HFFc6 (cell line): ENCODE measurements at regions not wholly inside any gene's neighbourhood (a gene's known extent, or its start where the extent isn't known, plus 50 kb on each side); places are given as distances from the start of the nearest gene placed in this dataset.

Experiments
- DNase-seq: peaks from one replicate; pipeline ENCODE4 v3.0.0-alpha.2; 2018
- H3K27ac Mint-ChIP-seq: 2 replicates; pipeline ENCODE4 v1.8.0; 2020; ENCODE audit warnings: mild to moderate bottlenecking, mixed read lengths
- H3K27me3 Mint-ChIP-seq: 2 replicates; pipeline ENCODE4 v1.8.0; 2021; ENCODE audit warnings: mild to moderate bottlenecking, moderate library complexity, mixed read lengths; ENCODE audit not compliant: insufficient read depth
- H3K36me3 Mint-ChIP-seq: 2 replicates; pipeline ENCODE4 v1.8.0; 2021; ENCODE audit warnings: low read depth, mixed read lengths
- H3K4me1 Mint-ChIP-seq: 2 replicates; pipeline ENCODE4 v1.8.0; 2020; ENCODE audit warnings: low read depth, mixed read lengths
- H3K4me3 Mint-ChIP-seq: 2 replicates; pipeline ENCODE4 v1.8.0; 2020; ENCODE audit warnings: mild to moderate bottlenecking, moderate library complexity, mixed read lengths
- H3K9me3 Mint-ChIP-seq: 2 replicates; pipeline ENCODE4 v1.8.0; 2020; ENCODE audit warnings: mild to moderate bottlenecking, mixed read lengths
- TF ChIP-seq, protein P1 (sequence below): fragments of 200-600 bp; sonication (generic); IDR thresholded peaks from 2 replicates; pipeline ENCODE4 v1.5.0; 2021; ENCODE audit warnings: antibody characterized with exemption, mild to moderate bottlenecking

DNA sequence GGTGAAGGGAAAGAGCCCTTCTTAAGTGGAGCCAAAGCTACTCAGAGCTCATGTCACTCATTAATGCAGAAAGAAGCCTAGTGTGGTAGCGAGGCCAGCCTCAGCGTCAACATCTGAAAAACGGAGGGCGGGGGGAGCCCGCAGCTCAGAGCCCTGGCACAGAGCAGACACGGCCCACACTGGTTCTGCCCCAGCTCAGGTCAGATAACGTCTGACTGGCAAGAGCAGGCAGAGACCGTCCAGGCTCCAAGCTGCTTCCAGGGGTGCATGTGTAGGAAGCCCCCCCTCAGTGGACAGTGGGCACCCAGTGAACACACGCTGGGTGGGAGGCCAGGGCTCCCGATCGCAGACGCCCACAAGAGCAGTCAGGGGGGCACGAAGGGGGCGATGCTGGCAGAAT lies 100.8 kb downstream of the SHANK2 start:
- Mint-ChIP-seq H3K27ac (no peak overlapping the region), H3K36me3 (peaks cover 4% of the 10 kb centered on the region; the same call in 1 of the 2 replicates), H3K4me1 (0 out of 2 replicates have a peak, but pooled peaks cover 10% of the 10 kb centered on the region), H3K4me3 (no peak overlapping the region), H3K9me3 (peaks cover 30% of the 10 kb centered on the region), H3K27me3 (peaks cover 10% of the 10 kb centered on the region)
- TF ChIP-seq, protein P1, sequence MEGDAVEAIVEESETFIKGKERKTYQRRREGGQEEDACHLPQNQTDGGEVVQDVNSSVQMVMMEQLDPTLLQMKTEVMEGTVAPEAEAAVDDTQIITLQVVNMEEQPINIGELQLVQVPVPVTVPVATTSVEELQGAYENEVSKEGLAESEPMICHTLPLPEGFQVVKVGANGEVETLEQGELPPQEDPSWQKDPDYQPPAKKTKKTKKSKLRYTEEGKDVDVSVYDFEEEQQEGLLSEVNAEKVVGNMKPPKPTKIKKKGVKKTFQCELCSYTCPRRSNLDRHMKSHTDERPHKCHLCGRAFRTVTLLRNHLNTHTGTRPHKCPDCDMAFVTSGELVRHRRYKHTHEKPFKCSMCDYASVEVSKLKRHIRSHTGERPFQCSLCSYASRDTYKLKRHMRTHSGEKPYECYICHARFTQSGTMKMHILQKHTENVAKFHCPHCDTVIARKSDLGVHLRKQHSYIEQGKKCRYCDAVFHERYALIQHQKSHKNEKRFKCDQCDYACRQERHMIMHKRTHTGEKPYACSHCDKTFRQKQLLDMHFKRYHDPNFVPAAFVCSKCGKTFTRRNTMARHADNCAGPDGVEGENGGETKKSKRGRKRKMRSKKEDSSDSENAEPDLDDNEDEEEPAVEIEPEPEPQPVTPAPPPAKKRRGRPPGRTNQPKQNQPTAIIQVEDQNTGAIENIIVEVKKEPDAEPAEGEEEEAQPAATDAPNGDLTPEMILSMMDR = no peak
- no peak for DNase-seq

DNA sequence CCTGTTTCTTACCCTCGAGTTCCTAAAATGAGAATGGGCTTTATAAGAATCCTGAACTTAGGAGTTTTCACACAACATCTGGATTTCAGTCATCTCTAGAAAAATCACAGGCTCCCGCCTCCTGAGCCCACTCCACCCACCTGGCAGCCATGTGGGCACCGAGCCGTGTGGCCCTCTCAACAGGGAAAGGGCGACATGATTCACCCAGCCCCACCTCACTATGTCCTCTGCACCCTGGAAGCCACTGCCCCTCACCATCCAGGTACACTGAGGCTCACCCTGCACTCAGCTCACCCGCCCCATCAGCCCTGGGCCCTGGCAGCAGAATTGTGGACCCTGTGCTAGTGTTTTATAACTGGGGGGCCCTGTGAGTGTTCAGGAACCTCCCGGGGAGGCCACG lies 101.5 kb downstream of the SHANK2 start:
- Mint-ChIP-seq H3K4me3 (no peak overlapping the region), H3K4me1 (0 out of 2 replicates have a peak, but pooled peaks cover 10% of the 10 kb centered on the region), H3K9me3 (peaks cover 32% of the 10 kb centered on the region), H3K27ac (no peak overlapping the region), H3K36me3 (peaks cover 4% of the 10 kb centered on the region; the same call in 1 of the 2 replicates), H3K27me3 (peaks cover 10% of the 10 kb centered on the region)
- TF ChIP-seq, protein P1 = no peak
- DNase-seq = no peak

DNA sequence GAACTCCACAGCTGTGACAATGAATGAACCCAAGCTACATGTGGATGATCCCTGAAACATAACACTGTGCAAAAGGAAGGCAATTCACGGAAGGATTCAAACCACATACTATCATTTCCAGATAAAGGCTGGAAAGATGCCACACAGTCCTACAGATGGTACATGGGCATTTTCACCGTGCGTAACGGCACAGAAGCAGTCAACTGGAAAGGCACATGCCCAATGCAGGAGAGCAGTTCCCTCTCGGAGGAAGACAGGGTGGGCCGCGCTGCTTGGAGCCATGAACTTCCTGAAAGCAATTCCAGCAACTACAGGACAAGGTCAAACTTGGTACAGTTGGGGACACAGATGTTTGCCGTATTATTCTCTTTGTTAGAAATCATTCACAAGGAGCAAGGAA lies 103.7 kb downstream of the SHANK2 start:
- Mint-ChIP-seq H3K36me3 (peaks cover 4% of the 10 kb centered on the region; the same call in 1 of the 2 replicates), H3K27me3 (peaks cover 9% of the 10 kb centered on the region), H3K27ac (no peak overlapping the region), H3K9me3 (peaks cover 30% of the 10 kb centered on the region), H3K4me3 (no peak overlapping the region), H3K4me1 (0 out of 2 replicates have a peak, but pooled peaks cover 10% of the 10 kb centered on the region)
- TF ChIP-seq, protein P1 = no peak
- DNase-seq = no peak

DNA sequence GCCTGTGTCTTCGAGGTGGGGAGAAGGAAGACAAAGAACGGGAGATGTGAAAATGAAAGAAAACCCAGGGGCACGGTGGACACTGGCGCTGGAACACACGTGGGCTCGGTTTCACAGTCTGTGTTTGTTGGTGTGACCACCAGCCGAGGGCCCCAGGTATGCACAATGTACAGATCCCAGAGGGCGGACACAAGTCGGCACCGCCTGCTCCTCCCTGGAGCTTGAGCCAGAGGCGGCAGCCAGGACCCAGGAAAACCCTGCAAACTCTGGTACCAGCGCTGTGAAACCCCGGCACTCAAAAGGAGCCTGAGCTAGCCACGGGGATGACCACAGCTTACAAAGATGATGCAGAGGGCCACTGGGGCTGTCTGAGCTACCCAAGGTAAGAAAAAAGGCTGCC lies 105.0 kb downstream of the SHANK2 start:
- no peaks in the 10 kb centered on the region for H3K4me1 Mint-ChIP-seq
- H3K27me3 Mint-ChIP-seq = peaks cover 9% of the 10 kb centered on the region
- H3K27ac Mint-ChIP-seq = no peak overlapping the region
- DNase-seq = no peak
- peaks cover 4% of the 10 kb centered on the region; the same call in 1 of the 2 replicates for H3K36me3 Mint-ChIP-seq
- TF ChIP-seq, protein P1 = no peak
- no peak overlapping the region for H3K4me3 Mint-ChIP-seq
- peaks cover 30% of the 10 kb centered on the region for H3K9me3 Mint-ChIP-seq

DNA sequence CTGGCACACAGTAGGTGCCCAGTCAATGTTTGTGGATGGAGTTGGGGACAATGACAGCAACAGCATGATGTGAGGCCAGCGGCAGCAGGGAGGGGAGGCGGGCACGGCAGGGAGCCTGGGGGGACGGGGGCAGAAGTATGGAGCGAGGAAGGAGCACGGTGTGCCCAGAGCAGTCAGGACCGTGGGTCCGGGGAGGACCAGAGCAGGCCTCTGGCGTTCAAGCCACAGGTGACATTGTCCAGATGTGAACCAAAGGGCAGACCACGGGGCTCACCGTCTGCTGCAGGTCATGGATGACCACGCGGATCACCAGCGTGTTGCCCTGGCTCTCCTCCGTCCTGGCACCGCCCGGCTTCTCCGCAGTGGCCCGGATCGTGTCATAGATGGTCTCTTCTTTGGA lies 105.5 kb downstream of the SHANK2 start:
- DNase-seq = no peak
- Mint-ChIP-seq H3K4me3 (no peak overlapping the region), H3K27me3 (peaks cover 9% of the 10 kb centered on the region), H3K27ac (no peak overlapping the region), H3K36me3 (peaks cover 4% of the 10 kb centered on the region; the same call in 1 of the 2 replicates), H3K9me3 (peaks cover 33% of the 10 kb centered on the region), H3K4me1 (no peaks in the 10 kb centered on the region)
- TF ChIP-seq, protein P1 = no peak
